B cell (primary cell): ENCODE measurements at regions not wholly inside any gene's neighbourhood (a gene's known extent, or its start where the extent isn't known, plus 50 kb on each side); places are given as distances from the start of the nearest gene placed in this dataset.

Experiments used
- ATAC-seq: fragments of 200-7000 bp; cut with Tn5 transposase; one replicate; pipeline ENCODE4 v1.10.0; 2021; ENCODE audit warnings: low read depth, mild to moderate bottlenecking, moderate number of reproducible peaks, moderate library complexity
- CTCF ChIA-PET: fragments of 350-600 bp; sonication (Branson Sonifier 250); formaldehyde crosslinking; loops from one replicate; lab custom pipeline; 2021; ENCODE audit warnings: antibody characterized with exemption, inconsistent platforms; lab: Charles Lee
- POLR2A ChIA-PET: fragments of 350-600 bp; sonication (Branson Sonifier 250); formaldehyde crosslinking; loops from one replicate; lab custom pipeline; 2021; ENCODE audit warnings: antibody characterized with exemption; lab: Charles Lee
- DNase-seq: peaks from one replicate; pipeline ENCODE4 v3.0.0; 2013
- H2AFZ ChIP-seq: 2 replicates; pipeline ENCODE4 v1.6.1; 2012; ENCODE audit warnings: mild to moderate bottlenecking, low read depth, low read length; ENCODE audit not compliant: insufficient read depth, poor library complexity, severe bottlenecking
- H3K27ac ChIP-seq, 2 donors: 1 replicate in 1 of 2; 2 replicates in 1 of 2; pipeline ENCODE4 v1.5.1; 2012 to 2013; ENCODE audit warnings: low read length in 2 of 2, mild to moderate bottlenecking in 2 of 2, moderate library complexity in 1 of 2
- H3K27me3 ChIP-seq, 4 experiments: fragments of 200-600 bp in 1 of 4; sonication (generic) in 1 of 4; replicated peaks in 1 of 4; 1 replicate in 2 of 4; 2 replicates in 2 of 4; pipeline versions ENCODE4 v1.6.1 to v1.7.0; 2013 to 2016; ENCODE audit warnings: low read length in 3 of 4, mild to moderate bottlenecking in 2 of 4, mixed read lengths in 1 of 4, moderate library complexity in 1 of 4; ENCODE audit not compliant: insufficient read depth in 4 of 4, control insufficient read depth in 3 of 4; ENCODE audit errors: control extremely low read depth in 1 of 4
- H3K36me3 ChIP-seq, 2 experiments: replicated peaks in 1 of 2; 1 replicate in 1 of 2; 2 replicates in 1 of 2; pipeline versions ENCODE4 v1.6.1 to v1.7.1; 2013; ENCODE audit warnings: low read length in 1 of 2; ENCODE audit not compliant: insufficient read depth in 2 of 2, control insufficient read depth in 1 of 2; ENCODE audit errors: control extremely low read depth in 1 of 2, extremely low read depth in 1 of 2
- H3K4me1 ChIP-seq, 2 donors: fragments of 200-600 bp in 1 of 2; sonication (generic) in 1 of 2; 1 replicate in 1 of 2; 2 replicates in 1 of 2; pipeline versions ENCODE4 v1.5.1 to v1.6.1; 2013 to 2017; ENCODE audit warnings: low read length in 2 of 2; ENCODE audit not compliant: control insufficient read depth in 2 of 2, insufficient read depth in 2 of 2
- H3K4me2 ChIP-seq: replicated peaks from 2 replicates; pipeline ENCODE3; 2012; ENCODE audit warnings: mild to moderate bottlenecking, low read depth, low read length; ENCODE audit not compliant: poor library complexity, severe bottlenecking
- H3K4me3 ChIP-seq, 5 experiments: fragments of 200-600 bp in 1 of 5; sonication (generic) in 1 of 5; 1 replicate in 3 of 5; 2 replicates in 2 of 5; pipeline versions ENCODE4 v1.5.1 to v1.7.0; 2011 to 2016; ENCODE audit warnings: low read length in 4 of 5, mild to moderate bottlenecking in 4 of 5, low read depth in 2 of 5, control low read depth in 1 of 5, moderate library complexity in 1 of 5; ENCODE audit not compliant: insufficient read depth in 1 of 5; ENCODE audit errors: control extremely low read depth in 1 of 5, extremely low read depth in 1 of 5
- H3K79me2 ChIP-seq: fragments of 200-600 bp; sonication (generic); one replicate; pipeline ENCODE4 v1.6.0; 2016; ENCODE audit warnings: low read length; ENCODE audit not compliant: control insufficient read depth, insufficient read depth
- H3K9ac ChIP-seq: fragments of 200-600 bp; sonication (generic); 2 replicates; pipeline ENCODE4 v1.6.1; 2017; ENCODE audit warnings: mild to moderate bottlenecking, low read length, moderate library complexity
- H3K9me3 ChIP-seq, 3 donors: one replicate each; pipeline versions ENCODE4 v1.6.1 to v1.7.1; 2013; ENCODE audit warnings: low read length in 2 of 3; ENCODE audit not compliant: control insufficient read depth in 2 of 3, insufficient read depth in 1 of 3; ENCODE audit errors: control extremely low read depth in 1 of 3
- H4K20me1 ChIP-seq: 2 replicates; pipeline ENCODE4 v1.6.0; 2012; ENCODE audit warnings: mild to moderate bottlenecking, low read length; ENCODE audit not compliant: insufficient read depth, control insufficient read depth, poor library complexity, severe bottlenecking
- H3K27ac Mint-ChIP-seq: one replicate; pipeline ENCODE4 v1.8.0; 2021; ENCODE audit warnings: mixed read lengths
- H3K27me3 Mint-ChIP-seq: one replicate; pipeline ENCODE4 v1.8.0; 2021; ENCODE audit warnings: mixed read lengths
- H3K4me1 Mint-ChIP-seq: one replicate; pipeline ENCODE4 v1.8.0; 2021; ENCODE audit warnings: mixed read lengths
- H3K4me3 Mint-ChIP-seq: one replicate; pipeline ENCODE4 v1.8.0; 2021; ENCODE audit warnings: mixed read lengths
- H3K9me3 Mint-ChIP-seq: one replicate; pipeline ENCODE4 v1.8.0; 2022; ENCODE audit warnings: mixed read lengths; ENCODE audit not compliant: insufficient read depth
- EZH2 ChIP-seq: IDR thresholded peaks from 2 replicates; pipeline ENCODE4 v1.6.1; 2012; ENCODE audit warnings: borderline replicate concordance, low read depth, mild to moderate bottlenecking, moderate library complexity, low read length; ENCODE audit not compliant: insufficient read depth, poor library complexity, severe bottlenecking
- WGBS: methylation state at CpG from one replicate; pipeline ENCODE4 v1.1.5; 2013; ENCODE audit warnings: missing lambda C conversion rate; ENCODE audit not compliant: insufficient coverage; 5-methylcytosine and 5-hydroxymethylcytosine counted together
- intact Hi-C: fragments of 100-400 bp; cut with micrococcal nuclease; formaldehyde crosslinking; loops from one replicate; pipeline ENCODE4 v1.10.0; 2022
- TF ChIP-seq, protein P1 (sequence below): fragments of 200-600 bp; IDR thresholded peaks from one replicate; pipeline ENCODE4 v1.8.0; 2022; ENCODE audit warnings: antibody characterized with exemption, mild to moderate bottlenecking

DNA sequence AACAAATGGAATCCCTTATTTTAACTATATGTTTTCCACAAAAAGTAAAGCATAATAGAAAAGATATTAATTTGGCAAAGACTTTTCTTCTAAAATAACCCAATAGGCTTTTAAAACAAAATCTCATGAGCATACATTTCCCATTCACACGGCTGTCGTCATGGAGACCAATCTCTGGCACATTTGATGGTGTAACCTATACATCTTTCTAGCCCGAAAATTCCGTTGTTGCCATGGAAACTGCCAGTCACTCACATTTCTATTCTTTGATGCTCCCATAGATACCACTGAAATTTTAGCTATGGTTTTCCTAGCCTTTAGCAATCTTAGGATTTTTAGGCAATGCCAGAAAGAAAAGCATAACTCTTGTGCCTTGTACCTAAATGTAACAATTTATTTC lies 262.9 kb upstream of the TRPM3 start:
- H3K4me3 Mint-ChIP-seq = no peak overlapping the region
- POLR2A ChIA-PET = no interaction called here
- CTCF ChIA-PET = no interaction called here
- H3K4me2 ChIP-seq = no peak overlapping the region
- H3K27ac ChIP-seq = no peak overlapping the region
- WGBS = 84% methylated on average over 4 of the region's 4 CpGs
- no peak overlapping the region for H3K4me3 ChIP-seq
- no peaks in the 10 kb centered on the region for H3K9me3 Mint-ChIP-seq
- H3K9ac ChIP-seq = no peak overlapping the region
- no peak for TF ChIP-seq EZH2
- TF ChIP-seq, protein P1, sequence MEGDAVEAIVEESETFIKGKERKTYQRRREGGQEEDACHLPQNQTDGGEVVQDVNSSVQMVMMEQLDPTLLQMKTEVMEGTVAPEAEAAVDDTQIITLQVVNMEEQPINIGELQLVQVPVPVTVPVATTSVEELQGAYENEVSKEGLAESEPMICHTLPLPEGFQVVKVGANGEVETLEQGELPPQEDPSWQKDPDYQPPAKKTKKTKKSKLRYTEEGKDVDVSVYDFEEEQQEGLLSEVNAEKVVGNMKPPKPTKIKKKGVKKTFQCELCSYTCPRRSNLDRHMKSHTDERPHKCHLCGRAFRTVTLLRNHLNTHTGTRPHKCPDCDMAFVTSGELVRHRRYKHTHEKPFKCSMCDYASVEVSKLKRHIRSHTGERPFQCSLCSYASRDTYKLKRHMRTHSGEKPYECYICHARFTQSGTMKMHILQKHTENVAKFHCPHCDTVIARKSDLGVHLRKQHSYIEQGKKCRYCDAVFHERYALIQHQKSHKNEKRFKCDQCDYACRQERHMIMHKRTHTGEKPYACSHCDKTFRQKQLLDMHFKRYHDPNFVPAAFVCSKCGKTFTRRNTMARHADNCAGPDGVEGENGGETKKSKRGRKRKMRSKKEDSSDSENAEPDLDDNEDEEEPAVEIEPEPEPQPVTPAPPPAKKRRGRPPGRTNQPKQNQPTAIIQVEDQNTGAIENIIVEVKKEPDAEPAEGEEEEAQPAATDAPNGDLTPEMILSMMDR = no peak
- H3K9me3 ChIP-seq = no peaks in the 10 kb centered on the region
- no peaks in the 10 kb centered on the region for H3K27me3 Mint-ChIP-seq
- no peak for DNase-seq
- H3K36me3 ChIP-seq = no peaks in the 10 kb centered on the region
- intact Hi-C loops = no loop called here
- H3K79me2 ChIP-seq = no peaks in the 10 kb centered on the region
- H4K20me1 ChIP-seq = no peaks in the 10 kb centered on the region
- no peaks in the 10 kb centered on the region for H3K4me1 Mint-ChIP-seq
- H3K4me1 ChIP-seq = no peaks in the 10 kb centered on the region
- H3K27ac Mint-ChIP-seq = no peak overlapping the region
- ATAC-seq = no peak
- H3K27me3 ChIP-seq = peaks cover 0 to 3% (median 0%) of the 10 kb centered on the region in 4 experiments
- H2AFZ ChIP-seq = no peak overlapping the region

GRCh38 chr9:71383308-71383940 lies 262.0 kb upstream of the TRPM3 start:
- no peak overlapping the region for H3K4me3 Mint-ChIP-seq
- H3K4me1 Mint-ChIP-seq = no peaks in the 10 kb centered on the region
- no peak overlapping the region for H2AFZ ChIP-seq
- no peaks in the 10 kb centered on the region for H3K36me3 ChIP-seq
- intact Hi-C loops = no loop called here
- ChIA-PET CTCF (no interaction called here), POLR2A (no interaction called here)
- TF ChIP-seq, protein P1 = no peak
- no peak for TF ChIP-seq EZH2
- no peaks in the 10 kb centered on the region for H3K27me3 Mint-ChIP-seq
- no peak overlapping the region for H3K9ac ChIP-seq
- H3K27me3 ChIP-seq = peaks cover 0 to 3% (median 0%) of the 10 kb centered on the region in 4 experiments
- no peak overlapping the region for H3K27ac Mint-ChIP-seq
- H3K4me1 ChIP-seq = no peaks in the 10 kb centered on the region
- H4K20me1 ChIP-seq = no peaks in the 10 kb centered on the region
- no peaks in the 10 kb centered on the region for H3K79me2 ChIP-seq
- H3K9me3 ChIP-seq = no peaks in the 10 kb centered on the region
- no peak overlapping the region for H3K4me2 ChIP-seq
- DNase-seq = no peak
- ATAC-seq = no peak
- H3K27ac ChIP-seq = no peak overlapping the region
- no peaks in the 10 kb centered on the region for H3K9me3 Mint-ChIP-seq
- no peak overlapping the region for H3K4me3 ChIP-seq
